ENCODE measurements at regions not wholly inside any gene's neighbourhood (a gene's known extent, or its start where the extent isn't known, plus 50 kb on each side); places are given as distances from the start of the nearest gene placed in this dataset.

- ATAC-seq (no peak), DNase-seq (ENCODE audit: low read depth, low spot score) (no peak)
- Histone ChIP-seq H3K27me3 (ENCODE audit: insufficient read depth, low read length) (no peaks in the 10 kb centered on the region), H3K4me2 (ENCODE audit: low read length) (no peak overlapping the region), H4K20me1 (ENCODE audit: insufficient read depth) (no peaks in the 10 kb centered on the region), H3K9me2 (ENCODE audit: insufficient read depth) (no peaks in the 10 kb centered on the region), H2AFZ (ENCODE audit: low read depth, low read length, poor library complexity, severe bottlenecking) (no peak overlapping the region), H3K4me1 (ENCODE audit: control insufficient read depth in 1 of 2, insufficient read depth in 2 of 2, low read length in 2 of 2) (no peaks in the 10 kb centered on the region), H3K27ac (ENCODE audit: low read depth, low read length) (no peak overlapping the region), H3K79me2 (ENCODE audit: insufficient read depth, low read length) (no peaks in the 10 kb centered on the region), H3K36me3 (ENCODE audit: control insufficient read depth in 1 of 2, insufficient read depth in 2 of 2, low read length in 2 of 2) (no peaks in the 10 kb centered on the region), H3K9me3 (ENCODE audit: control insufficient read depth in 1 of 2, insufficient read depth in 1 of 2, low read depth in 1 of 2, low read length in 2 of 2) (no peaks in the 10 kb centered on the region), H3K4me3 (replicated peaks in 1 of 2; ENCODE audit: low read depth in 1 of 2, low read length in 2 of 2) (no peak overlapping the region), H3K9ac (ENCODE audit: low read length) (no peak overlapping the region)
- intact Hi-C loops (cut with micrococcal nuclease) = no loop called here
- ChIA-PET RAD21 (ENCODE audit: low non-redundant PET in 1 of 2, low total read pairs in 2 of 2, uncharacterized antibody in 2 of 2, unreplicated experiment in 2 of 2) (no interaction called here), CTCF (no interaction called here), POLR2A (no interaction called here)
- TF ChIP-seq EGR1 (IDR thresholded peaks at IDR 0.05; ENCODE audit: low read depth) (no peak), EZH2 (IDR thresholded peaks at IDR 0.05) (no peak), CTCF (IDR thresholded peaks at IDR 0.05 in 2 of 3, conservative IDR thresholded peaks at IDR 0.05 in 1 of 3; ENCODE audit: borderline replicate concordance in 1 of 3, insufficient read depth in 1 of 3, low read depth in 2 of 3, low read length in 2 of 3) (no peak), SP1 (IDR thresholded peaks at IDR 0.05; ENCODE audit: low read depth) (no peak), TCF7L2 (IDR thresholded peaks at IDR 0.05; ENCODE audit: borderline replicate concordance, extremely low read depth, insufficient read depth, insufficient read length) (no peak), POLR2AphosphoS5 (IDR thresholded peaks at IDR 0.05; ENCODE audit: low read depth, low read length) (no peak), POLR2A (IDR thresholded peaks at IDR 0.05; ENCODE audit: borderline replicate concordance, extremely low read depth, insufficient read depth, insufficient read length) (no peak), CBX3 (IDR thresholded peaks at IDR 0.05; ENCODE audit: low read depth) (no peak), REST (IDR thresholded peaks at IDR 0.05; ENCODE audit: low read depth) (no peak), ATF3 (IDR thresholded peaks at IDR 0.05) (no peak), SIN3A (IDR thresholded peaks at IDR 0.05; ENCODE audit: low read depth) (no peak), SRF (IDR thresholded peaks at IDR 0.05; ENCODE audit: low read depth) (no peak), CEBPB (IDR thresholded peaks at IDR 0.05; ENCODE audit: low read depth) (no peak), ZNF274 (IDR thresholded peaks at IDR 0.05; ENCODE audit: low read depth, low read length) (no peak), EZH2phosphoT487 (IDR thresholded peaks at IDR 0.05; ENCODE audit: borderline replicate concordance) (no peak), MAX (IDR thresholded peaks at IDR 0.05) (no peak), RAD21 (IDR thresholded peaks at IDR 0.05; ENCODE audit: low read depth) (no peak)
- BruUV-seq (replicated peaks) = no TSS peak
Measured at GRCh38 chr13:106794117-106794516, 226.2 kb upstream of the ARGLU1 start.
